IMR-90 (cell line): ENCODE measurements at regions not wholly inside any gene's neighbourhood (a gene's known extent, or its start where the extent isn't known, plus 50 kb on each side); places are given as distances from the start of the nearest gene placed in this dataset.

ENCODE experiments used
- ATAC-seq: fragments of 200-7000 bp; cut with Tn5 transposase; 2 replicates; pipeline ENCODE4 v1.9.1; 2020; ENCODE audit warnings: low read depth, mild to moderate bottlenecking, moderate library complexity
- BruUV-seq: library from RNA; stranded (reverse); fragments of 400-500 nt; replicated peaks from 2 replicates; lab custom pipeline; 2021; lab: Mats Ljungman, UMichigan
- CTCF ChIA-PET: fragments of 300-600 bp; formaldehyde crosslinking; extraction: SDS; loops from one replicate; lab custom pipeline; 2021; ENCODE audit warnings: antibody characterized with exemption; lab: Yijun Ruan, JAX
- POLR2A ChIA-PET: fragments of 300-600 bp; sonication (Branson Sonifier 250); formaldehyde crosslinking; loops from one replicate; lab custom pipeline; 2022; ENCODE audit warnings: antibody characterized with exemption; ENCODE audit not compliant: unreplicated experiment; lab: Charles Lee
- DNase-seq: peaks from one replicate; pipeline ENCODE4 v3.0.0; 2013
- H2AFZ ChIP-seq: replicated peaks from 2 replicates; pipeline ENCODE3; 2013; ENCODE audit warnings: low read length, mild to moderate bottlenecking; ENCODE audit not compliant: poor library complexity
- H2AK5ac ChIP-seq: 2 replicates; pipeline ENCODE4 v1.6.1; 2013; ENCODE audit warnings: low read depth, low read length, inconsistent platforms
- H2AK9ac ChIP-seq: replicated peaks from 2 replicates; pipeline ENCODE3; 2013; ENCODE audit warnings: mild to moderate bottlenecking, low read depth, low read length, moderate library complexity; ENCODE audit not compliant: poor library complexity
- H2BK120ac ChIP-seq: 2 replicates; pipeline ENCODE4 v1.6.1; 2013; ENCODE audit warnings: low read depth, low read length, inconsistent platforms
- H2BK15ac ChIP-seq: 3 replicates; pipeline ENCODE4 v1.6.1; 2013; ENCODE audit warnings: low read depth, low read length, inconsistent platforms
- H2BK20ac ChIP-seq: 2 replicates; pipeline ENCODE4 v1.6.1; 2013; ENCODE audit warnings: low read depth, mild to moderate bottlenecking, inconsistent platforms, low read length, moderate library complexity
- H2BK5ac ChIP-seq: 2 replicates; pipeline ENCODE4 v1.6.1; 2013; ENCODE audit warnings: mild to moderate bottlenecking, low read depth, low read length, inconsistent platforms; ENCODE audit not compliant: poor library complexity, severe bottlenecking
- H3K14ac ChIP-seq: replicated peaks from 2 replicates; pipeline ENCODE4 v1.6.1; 2013; ENCODE audit warnings: low read depth, low read length, inconsistent platforms
- H3K18ac ChIP-seq: 2 replicates; pipeline ENCODE4 v1.6.1; 2013; ENCODE audit warnings: low read depth, low read length, control low read depth
- H3K23ac ChIP-seq: 2 replicates; pipeline ENCODE4 v1.6.1; 2013; ENCODE audit warnings: low read depth, low read length, inconsistent platforms
- H3K27ac ChIP-seq: 2 replicates; pipeline ENCODE4 v1.5.1; 2013; ENCODE audit warnings: mild to moderate bottlenecking, control low read depth, low read length; ENCODE audit not compliant: insufficient read depth
- H3K27me3 ChIP-seq: 2 replicates; pipeline ENCODE4 v1.6.1; 2013; ENCODE audit warnings: low read length; ENCODE audit not compliant: control insufficient read depth, insufficient read depth
- H3K36me3 ChIP-seq: 2 replicates; pipeline ENCODE4 v1.6.1; 2013; ENCODE audit warnings: low read length, mixed read lengths; ENCODE audit not compliant: control insufficient read depth, insufficient read depth
- H3K4ac ChIP-seq: 2 replicates; pipeline ENCODE4 v1.6.1; 2013; ENCODE audit warnings: low read depth, low read length, inconsistent platforms
- H3K4me1 ChIP-seq: 2 replicates; pipeline ENCODE4 v1.6.1; 2013; ENCODE audit warnings: low read length, mixed read lengths; ENCODE audit not compliant: control insufficient read depth, insufficient read depth
- H3K4me2 ChIP-seq: 2 replicates; pipeline ENCODE4 v1.6.1; 2013; ENCODE audit warnings: low read depth, mild to moderate bottlenecking, control low read depth, low read length, moderate library complexity
- H3K4me3 ChIP-seq: 2 replicates; pipeline ENCODE4 v1.5.1; 2013; ENCODE audit warnings: low read depth, mild to moderate bottlenecking, control low read depth, low read length, moderate library complexity; ENCODE audit not compliant: insufficient read depth
- H3K56ac ChIP-seq: 2 replicates; pipeline ENCODE4 v1.6.1; 2013; ENCODE audit warnings: low read length, inconsistent platforms; ENCODE audit not compliant: insufficient read depth; ENCODE audit errors: extremely low read depth
- H3K79me1 ChIP-seq, 2 experiments: 2 replicates each; pipeline ENCODE4 v1.6.1; 2013; ENCODE audit warnings: low read length in 2 of 2, inconsistent platforms in 1 of 2, low read depth in 1 of 2
- H3K9ac ChIP-seq: 2 replicates; pipeline ENCODE4 v1.6.1; 2013; ENCODE audit warnings: low read depth, low read length, control low read depth
- H3K9me1 ChIP-seq: 2 replicates; pipeline ENCODE4 v1.6.1; 2013; ENCODE audit warnings: low read length, inconsistent platforms; ENCODE audit not compliant: insufficient read depth
- H3K9me3 ChIP-seq: 2 replicates; pipeline ENCODE4 v1.6.1; 2013; ENCODE audit warnings: low read length; ENCODE audit not compliant: control insufficient read depth, insufficient read depth
- H4K20me1 ChIP-seq: 2 replicates; pipeline ENCODE4 v1.6.1; 2013; ENCODE audit warnings: low read length, inconsistent platforms; ENCODE audit not compliant: insufficient read depth
- H4K5ac ChIP-seq: 2 replicates; pipeline ENCODE4 v1.6.1; 2013; ENCODE audit warnings: mild to moderate bottlenecking, low read depth, low read length, control low read depth
- H4K8ac ChIP-seq, 2 experiments: 2 replicates each; pipeline ENCODE4 v1.6.1; 2013; ENCODE audit warnings: low read depth in 2 of 2, low read length in 2 of 2, control low read depth in 1 of 2, inconsistent platforms in 1 of 2
- H4K91ac ChIP-seq: 2 replicates; pipeline ENCODE4 v1.6.1; 2013; ENCODE audit warnings: low read depth, low read length, inconsistent platforms; ENCODE audit not compliant: insufficient read depth
- CEBPB ChIP-seq: IDR thresholded peaks from 2 replicates; pipeline ENCODE4 v1.6.1; 2012; ENCODE audit warnings: low read depth, low read length, improper control_type of control experiment
- CHD1 ChIP-seq: IDR thresholded peaks from 2 replicates; pipeline ENCODE4 v1.6.1; 2012; ENCODE audit warnings: low read depth, low read length, improper control_type of control experiment
- ELK1 ChIP-seq: fragments of 150-350 bp; IDR thresholded peaks from 2 replicates; pipeline ENCODE4 v1.6.1; 2016; ENCODE audit warnings: low read depth, mild to moderate bottlenecking, low read length, moderate library complexity, borderline replicate concordance
- MAZ ChIP-seq: IDR thresholded peaks from 2 replicates; pipeline ENCODE4 v1.6.1; 2012; ENCODE audit warnings: low read depth, mild to moderate bottlenecking, low read length, improper control_type of control experiment, moderate library complexity, borderline replicate concordance
- RAD21 ChIP-seq: IDR thresholded peaks from 2 replicates; pipeline ENCODE4 v1.6.1; 2012; ENCODE audit warnings: low read length, improper control_type of control experiment
- RCOR1 ChIP-seq: IDR thresholded peaks from 2 replicates; pipeline ENCODE4 v1.6.1; 2012; ENCODE audit warnings: mild to moderate bottlenecking, low read length, improper control_type of control experiment; ENCODE audit not compliant: insufficient replicate concordance
- RFX5 ChIP-seq: IDR thresholded peaks from 2 replicates; pipeline ENCODE4 v1.8.0; 2012; ENCODE audit warnings: low read depth, mild to moderate bottlenecking, low read length, moderate library complexity
- WGBS, 2 experiments: methylation state at CpG; one replicate each; pipeline versions ENCODE4 v1.1.5 to v1.1.7; 2013; ENCODE audit warnings: missing lambda C conversion rate in 2 of 2; ENCODE audit not compliant: insufficient read length in 1 of 2; ENCODE audit errors: extremely low coverage in 2 of 2; 5-methylcytosine and 5-hydroxymethylcytosine counted together
- dilution Hi-C: fragments of 300-500 bp; cut with HindIII; formaldehyde crosslinking; loops from one replicate; pipeline ENCODE4 v1.14.3; 2018; ENCODE audit warnings: low sequenced_read_pairs; ENCODE audit not compliant: unreplicated experiment
- in situ Hi-C: fragments of 300-500 bp; cut with MboI; formaldehyde crosslinking; loops from 3 replicates; pipeline ENCODE4 v1.14.3; 2019; ENCODE audit warnings: low sequenced_read_pairs, inconsistent platforms, mixed read lengths
- intact Hi-C: fragments of 100-400 bp; cut with micrococcal nuclease; formaldehyde crosslinking; loops from 2 replicates; pipeline ENCODE4 v1.10.0; 2022

- H2AK9ac ChIP-seq = no peak overlapping the region
- no peak overlapping the region for H4K8ac ChIP-seq
- H3K9ac ChIP-seq = no peak overlapping the region
- H4K5ac ChIP-seq = no peak overlapping the region
- no peak overlapping the region for H2BK15ac ChIP-seq
- no peak overlapping the region for H3K56ac ChIP-seq
- H3K4me1 ChIP-seq = no peaks in the 10 kb centered on the region
- ChIA-PET CTCF (no interaction called here), POLR2A (no interaction called here)
- BruUV-seq = no TSS peak
- no peak overlapping the region for H3K4me3 ChIP-seq
- no peaks in the 10 kb centered on the region for H3K9me1 ChIP-seq
- H3K9me3 ChIP-seq = no peaks in the 10 kb centered on the region
- dilution Hi-C loops = no loop called here
- H3K4me2 ChIP-seq = no peak overlapping the region
- H3K18ac ChIP-seq = no peak overlapping the region
- H3K4ac ChIP-seq = no peak overlapping the region
- no peak overlapping the region for H2AFZ ChIP-seq
- DNase-seq (no peak), ATAC-seq (no peak)
- 40% methylated on average over 3 of the region's 7 CpGs; no CpG with 5 or more reads in 1 of the 2 experiments for WGBS, 2 experiments
- H3K23ac ChIP-seq = no peak overlapping the region
- no peak overlapping the region for H2BK5ac ChIP-seq
- no peak overlapping the region for H3K27ac ChIP-seq
- no peaks in the 10 kb centered on the region for H3K27me3 ChIP-seq
- TF ChIP-seq RCOR1 (no peak), RAD21 (no peak), ELK1 (no peak), CHD1 (no peak), RFX5 (no peak), CEBPB (no peak), MAZ (no peak)
- intact Hi-C loops = no loop called here
- in situ Hi-C loops = no loop called here
- H3K14ac ChIP-seq = no peak overlapping the region
- no peak overlapping the region for H4K91ac ChIP-seq
- H2BK20ac ChIP-seq = no peak overlapping the region
- H2BK120ac ChIP-seq = no peak overlapping the region
- no peak overlapping the region for H2AK5ac ChIP-seq
- H4K20me1 ChIP-seq = no peaks in the 10 kb centered on the region
- H3K36me3 ChIP-seq = no peaks in the 10 kb centered on the region
- no peaks in the 10 kb centered on the region for H3K79me1 ChIP-seq
Observed at GRCh38 chr1:18004278-18004677, 103.3 kb upstream of the IGSF21 start.
